Right hindlimb (tissue), 1 donor: ENCODE measurements at regions not wholly inside any gene's neighbourhood (a gene's known extent, or its start where the extent isn't known, plus 50 kb on each side); places are given as distances from the start of the nearest gene placed in this dataset.
"Not testable (repeated sequence)": the region's sequence is repeated elsewhere in the genome, so short reads cannot be mapped to it uniquely, and the experiment has no call there.

ENCODE experiments used
- DNase-seq: peaks from one replicate; pipeline ENCODE4 v3.0.0-alpha.2; 2018

DNA sequence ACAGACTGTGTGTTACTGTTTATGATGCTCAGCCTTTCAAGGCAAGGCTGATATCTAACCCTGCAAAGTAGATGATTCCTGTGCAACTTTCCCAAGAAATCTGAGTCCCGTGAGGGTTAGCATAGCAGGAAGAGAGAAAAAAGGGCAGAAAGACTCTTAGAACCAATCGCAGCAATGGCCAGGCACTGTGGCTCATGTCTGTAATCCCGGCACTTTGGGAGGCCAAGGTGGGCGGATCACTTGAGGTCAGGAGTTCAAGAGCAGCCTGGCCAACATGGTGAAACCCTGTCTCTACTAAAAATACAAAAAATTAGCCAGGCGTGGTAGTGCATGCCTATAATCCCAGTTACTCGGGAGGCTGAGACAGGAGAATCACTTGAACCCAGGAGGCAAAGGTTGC lies 124.3 kb upstream of the CDH5 start:
- DNase-seq: not testable (repeated sequence)

DNA sequence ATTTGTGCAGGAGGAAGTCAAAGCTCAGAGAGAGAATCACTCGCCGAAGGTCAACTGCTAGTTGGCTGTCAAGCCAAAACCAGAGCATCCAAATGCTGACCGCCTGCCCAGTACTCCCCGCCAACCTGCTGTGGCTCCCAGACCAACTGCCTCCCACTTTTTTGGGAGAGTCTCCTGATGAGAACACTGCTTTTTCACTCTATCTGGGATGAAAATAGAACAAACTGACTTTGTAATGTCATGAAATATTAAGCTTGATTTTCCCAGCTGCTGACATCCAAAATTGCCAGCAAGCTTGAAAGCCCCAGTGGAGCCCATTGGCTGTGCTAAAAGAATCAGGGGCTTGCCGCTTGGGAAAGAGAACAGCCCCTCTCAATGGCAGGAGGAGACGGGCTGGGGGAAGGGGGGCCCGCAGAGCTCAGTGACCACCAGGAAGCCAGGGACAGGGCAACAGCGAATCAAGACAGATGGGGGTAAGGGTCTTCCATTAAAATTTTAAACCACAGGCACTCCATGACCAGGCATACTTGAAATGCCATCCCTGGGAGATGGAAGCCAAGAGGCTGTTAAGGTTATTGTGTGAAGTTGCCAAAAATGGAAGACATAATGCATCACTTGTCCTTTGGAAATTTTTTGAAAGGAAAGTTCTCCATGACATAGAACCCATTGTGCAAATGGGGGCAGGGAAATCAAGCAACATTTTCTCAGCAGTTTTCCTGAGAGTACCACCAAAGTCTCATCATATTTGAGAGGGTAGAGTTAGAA lies 125.7 kb upstream of the CDH5 start:
- no peak for DNase-seq

DNA sequence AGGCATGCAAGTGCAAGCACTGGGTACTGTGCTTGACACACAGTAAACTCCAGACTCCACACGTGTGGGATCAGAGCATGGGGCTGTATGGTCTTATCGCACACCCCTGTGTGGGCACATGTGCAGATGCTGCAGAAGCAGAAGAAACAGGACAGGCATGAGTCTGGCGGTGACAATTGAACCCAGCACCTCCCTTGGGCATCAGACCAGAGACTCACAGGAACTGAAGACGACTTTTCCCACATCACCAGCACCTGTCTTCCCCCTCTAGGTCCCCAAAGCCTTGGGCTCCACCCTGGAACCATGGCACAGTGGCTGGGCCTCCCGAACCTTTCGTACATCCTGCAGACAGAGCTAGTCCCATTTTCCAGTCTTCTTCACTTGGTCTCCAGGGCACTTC lies 126.4 kb upstream of the CDH5 start:
- DNase-seq: no peak

DNA sequence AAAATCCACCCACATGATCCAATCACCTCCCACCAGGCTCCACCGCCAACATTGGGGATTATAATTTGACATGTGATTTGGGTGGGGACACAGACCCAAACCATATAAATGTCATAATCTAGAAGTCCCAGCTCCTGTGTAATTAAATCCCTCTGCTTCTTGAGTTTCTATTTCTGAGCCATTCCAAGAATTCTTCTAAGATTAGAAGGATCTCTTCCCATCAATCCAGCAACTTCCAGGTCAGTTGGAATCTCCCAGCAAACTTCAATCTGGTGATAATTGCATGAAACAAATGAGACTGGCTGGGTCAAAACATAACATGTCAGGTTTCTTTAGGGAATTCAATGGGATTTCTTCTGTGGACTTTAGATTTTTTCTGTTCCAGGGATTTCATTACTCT lies 127.8 kb upstream of the CDH5 start:
- DNase-seq: peak; percentile 1

DNA sequence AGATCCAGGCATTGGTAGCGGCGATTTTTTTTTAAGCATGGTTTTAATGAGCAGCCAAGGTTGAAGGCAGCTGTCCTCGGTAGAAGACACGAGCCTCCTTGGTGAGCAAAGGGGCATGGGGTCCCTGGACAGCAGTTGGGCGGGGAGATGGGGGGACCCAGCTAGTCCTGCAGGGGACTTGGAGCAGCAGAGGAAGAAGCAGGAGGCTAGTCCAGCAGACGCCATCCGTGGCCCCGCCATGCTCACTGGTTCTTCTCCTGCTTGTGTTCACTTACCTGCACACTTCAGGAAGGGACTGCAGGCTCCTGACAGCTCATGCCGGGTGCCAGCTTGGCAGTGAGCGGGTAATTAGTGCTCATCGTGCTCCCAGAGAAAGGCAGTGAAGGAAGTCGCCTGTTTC lies 130.2 kb upstream of the CDH5 start:
- no peak for DNase-seq

DNA sequence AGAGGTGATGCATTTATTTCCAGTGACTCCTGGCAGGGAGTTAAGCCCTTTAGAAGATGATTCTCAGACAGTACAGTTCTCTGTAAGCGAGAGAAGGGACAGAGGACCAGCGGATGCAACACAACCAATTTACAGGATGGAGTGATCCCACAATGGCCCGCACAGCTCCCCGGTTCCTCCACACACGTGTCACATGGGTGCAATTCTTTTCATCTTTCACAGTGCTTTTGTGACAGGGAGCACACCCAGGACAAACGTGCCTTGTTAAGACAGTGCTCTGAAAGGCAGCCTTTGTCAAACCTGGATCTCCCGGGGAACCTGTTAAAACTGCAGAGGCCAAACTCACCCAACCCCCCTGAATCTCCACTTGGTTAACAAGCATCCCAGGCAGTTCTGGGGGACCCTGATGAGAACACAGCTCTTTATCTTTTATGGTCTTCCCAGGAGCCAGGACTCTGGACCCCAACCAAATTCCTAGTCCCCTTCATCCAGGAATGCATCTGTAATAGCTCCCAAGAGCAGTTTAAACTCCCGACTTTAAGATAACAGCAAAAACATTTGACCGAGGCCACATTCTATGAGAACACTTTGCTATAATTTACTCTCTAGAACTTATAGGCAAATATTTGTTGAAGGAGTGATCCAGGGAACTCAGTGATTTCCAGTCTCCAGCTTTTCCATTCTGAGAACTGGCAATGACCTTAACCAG lies 134.9 kb upstream of the CDH5 start:
- no peak for DNase-seq

DNA sequence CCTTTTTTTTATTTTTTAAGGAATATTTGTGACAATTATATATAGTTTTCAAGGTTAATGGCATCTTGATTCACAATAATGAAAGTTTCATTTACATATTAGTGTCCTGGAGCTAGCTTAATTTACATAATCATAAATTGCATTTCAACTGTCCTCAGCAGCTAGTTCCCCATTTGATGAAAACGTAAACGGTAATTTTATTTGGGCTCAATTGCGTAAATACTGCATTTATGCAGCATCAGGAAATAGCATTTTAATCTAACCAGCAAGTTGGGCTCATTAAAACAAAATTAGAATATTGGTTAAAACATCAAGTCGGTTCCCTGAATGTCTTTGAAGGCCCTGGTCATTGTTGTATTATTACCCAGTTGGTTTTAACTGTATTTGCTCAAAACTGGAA lies 136.8 kb upstream of the CDH5 start:
- DNase-seq: no peak

DNA sequence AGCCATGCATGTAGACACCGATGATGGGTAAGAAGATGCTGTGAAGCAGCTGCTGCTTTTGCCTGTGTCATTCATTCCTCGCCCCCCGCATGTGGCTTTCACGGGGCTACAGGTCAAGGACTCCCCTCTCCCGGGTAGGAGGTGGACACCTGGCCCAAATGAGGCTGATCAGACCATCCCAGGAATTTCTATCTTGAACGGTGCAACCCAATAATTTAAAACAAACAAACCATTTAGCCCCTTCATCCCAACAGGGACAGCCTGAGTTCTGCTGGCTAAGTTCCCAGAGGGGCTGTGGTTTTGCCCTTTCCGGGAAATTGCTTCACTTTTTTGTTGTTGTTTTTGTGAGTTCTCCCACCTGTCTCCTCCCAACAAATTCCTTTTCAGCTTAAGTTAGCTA lies 137.7 kb upstream of the CDH5 start:
- DNase-seq: no peak

DNA sequence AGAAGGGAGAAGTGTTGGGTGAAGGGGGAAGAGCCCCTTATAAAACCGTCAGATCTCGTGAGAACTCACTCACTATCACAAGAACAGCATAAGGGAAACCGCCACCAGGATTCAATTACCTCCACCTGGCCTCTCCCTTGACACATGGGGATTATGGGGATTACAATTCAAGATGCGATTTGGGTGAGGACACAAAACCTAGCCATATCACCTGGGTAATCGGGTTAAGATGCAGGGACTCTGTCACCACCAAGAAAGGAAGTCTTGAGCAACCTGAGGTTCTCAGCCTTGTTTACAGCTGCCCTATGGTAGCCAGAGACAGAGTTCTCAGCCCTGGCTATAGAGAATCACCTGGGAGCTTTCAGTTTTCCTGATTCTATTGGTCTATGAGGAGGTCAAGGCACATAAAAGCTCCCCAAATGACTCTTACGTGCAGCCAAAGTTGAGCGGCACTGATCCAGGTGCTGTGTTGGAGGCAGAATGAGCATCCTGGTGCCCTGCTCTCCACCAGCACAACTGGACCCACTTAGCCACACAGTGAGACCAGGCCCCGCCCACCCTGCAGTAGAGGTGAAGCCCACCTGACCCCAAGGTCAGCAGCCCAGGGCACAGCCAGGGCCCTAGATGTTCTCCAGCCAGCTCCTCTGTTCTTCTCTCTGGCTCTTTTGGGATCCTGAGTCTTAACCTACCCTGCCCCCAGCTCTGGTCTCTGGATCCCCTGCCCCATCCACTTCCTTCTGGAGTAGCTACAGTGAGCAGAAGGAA lies 138.5 kb upstream of the CDH5 start:
- DNase-seq: no peak

DNA sequence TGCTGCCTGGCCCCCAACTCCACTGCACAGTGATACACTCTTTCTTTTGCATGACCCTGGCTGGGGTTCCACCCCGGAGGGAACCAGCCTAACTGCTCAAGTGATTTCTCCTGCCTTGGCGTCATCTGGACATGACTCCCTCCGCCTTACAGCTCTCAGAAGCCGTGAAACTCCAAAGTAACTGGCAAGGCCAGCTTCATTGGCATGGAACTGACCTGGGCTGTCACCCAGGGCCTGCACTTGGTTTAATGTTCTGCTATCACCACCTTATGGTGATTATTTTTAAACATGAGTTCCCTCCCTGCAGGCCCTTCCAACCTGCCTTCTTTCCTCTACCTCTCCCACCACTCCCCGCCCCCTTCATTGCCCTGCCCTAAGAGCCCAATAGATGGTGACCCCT lies 139.7 kb upstream of the CDH5 start:
- no peak for DNase-seq

DNA sequence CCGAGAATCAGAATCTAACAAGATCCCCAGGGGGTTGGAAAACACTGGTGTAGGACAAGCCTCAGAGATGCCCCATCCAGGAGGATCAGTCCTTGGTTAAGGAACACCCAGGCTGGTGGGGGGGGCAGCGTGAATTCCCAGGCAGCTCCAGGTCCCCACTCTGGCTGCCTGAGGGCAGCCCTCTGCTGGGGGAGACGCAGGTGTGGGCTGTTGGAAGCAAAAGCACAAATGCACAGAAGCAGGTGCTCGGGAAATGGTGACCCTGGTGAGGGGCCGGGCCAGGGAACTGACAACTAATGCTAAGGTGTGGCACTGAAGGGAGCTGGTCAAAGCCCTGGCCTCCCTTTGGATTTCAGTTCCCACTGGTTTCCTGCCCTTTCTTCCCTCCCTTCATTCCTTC lies 140.8 kb upstream of the CDH5 start:
- DNase-seq: no peak

DNA sequence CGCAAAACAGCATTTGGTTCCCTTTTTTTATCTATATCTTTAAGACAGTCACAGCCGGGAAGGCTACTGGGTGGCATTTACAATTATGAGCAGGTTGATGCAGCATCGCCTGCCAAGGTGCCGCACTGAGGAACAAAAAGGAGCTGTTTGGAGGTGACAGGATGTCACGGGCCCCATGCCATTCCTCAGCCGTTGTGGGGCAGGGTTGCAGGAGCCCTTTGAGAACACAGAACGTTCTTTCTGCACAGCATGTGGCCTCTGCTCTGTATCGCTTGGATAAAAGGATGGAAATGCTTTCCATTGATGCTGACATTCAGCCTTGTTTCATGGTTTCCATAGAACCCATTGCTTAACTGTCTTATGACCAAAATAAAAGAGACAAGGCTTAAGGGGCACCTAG lies 141.9 kb upstream of the CDH5 start:
- DNase-seq: no peak

DNA sequence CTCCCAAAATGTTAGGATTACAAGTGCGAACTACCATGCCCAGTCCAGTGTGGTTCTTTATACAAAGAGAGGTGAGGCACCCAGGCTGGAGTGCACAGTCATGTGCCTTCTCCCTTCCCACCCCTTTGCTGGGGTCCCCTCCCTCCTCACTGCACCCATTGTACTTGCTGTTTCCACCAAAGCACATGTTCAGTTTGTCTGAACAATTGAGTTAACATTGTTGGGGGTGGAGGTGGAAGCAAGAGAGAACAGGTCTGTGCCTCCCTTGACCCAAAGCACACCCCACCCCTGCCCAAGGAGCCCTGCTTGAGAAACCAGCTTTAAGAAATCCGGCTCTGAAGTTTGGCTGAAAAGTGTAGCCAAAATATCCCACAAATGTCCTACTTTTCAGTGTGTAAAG lies 142.3 kb upstream of the CDH5 start:
- no peak for DNase-seq

DNA sequence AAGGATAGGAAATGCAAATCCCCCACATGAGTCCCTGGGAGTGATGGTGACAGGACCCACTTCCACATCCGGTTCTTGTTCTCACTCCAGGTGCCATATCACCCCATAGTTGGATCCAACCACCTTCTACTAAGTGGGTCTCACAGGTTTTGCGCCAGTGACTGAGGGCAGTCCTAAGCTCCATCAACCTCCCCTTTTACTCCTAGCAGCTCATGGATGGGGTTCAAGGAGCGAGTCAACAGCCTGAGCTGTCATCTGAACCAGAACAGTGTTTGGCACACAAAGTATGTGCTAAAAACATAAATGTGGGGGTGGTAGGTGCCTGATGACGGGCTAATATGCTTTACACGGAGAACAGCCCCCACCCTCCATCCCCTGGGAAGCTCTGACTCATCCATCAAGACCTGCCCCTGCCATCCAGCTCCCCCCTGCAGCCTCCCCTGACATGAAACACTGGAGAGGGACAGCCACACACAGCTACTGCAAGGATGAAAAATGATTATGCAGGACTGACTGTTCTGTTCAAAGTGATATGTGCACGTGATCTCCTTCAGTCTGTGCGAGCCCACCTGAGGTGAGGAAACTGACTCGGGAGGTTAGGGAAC lies 143.2 kb upstream of the CDH5 start:
- DNase-seq: no peak

DNA sequence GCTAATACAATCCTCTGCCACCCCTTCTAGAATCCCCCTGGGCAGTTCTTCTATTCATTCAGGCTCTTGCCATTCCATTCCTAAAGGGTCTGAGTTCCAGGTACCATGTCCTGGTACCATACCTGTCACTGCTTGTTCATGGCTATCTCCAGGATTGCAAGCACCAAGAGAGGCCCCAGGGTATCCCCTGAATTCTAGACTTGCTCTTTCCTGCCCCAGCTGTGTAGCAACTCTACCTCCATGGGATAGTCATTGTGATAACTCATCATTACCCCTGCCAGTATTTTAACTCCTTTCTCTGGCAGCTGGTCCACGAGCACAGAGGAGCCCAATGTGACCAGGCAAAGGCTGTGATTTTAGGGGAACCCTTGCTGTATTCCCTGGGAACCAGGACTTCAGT lies 143.7 kb upstream of the CDH5 start:
- no peak for DNase-seq

DNA sequence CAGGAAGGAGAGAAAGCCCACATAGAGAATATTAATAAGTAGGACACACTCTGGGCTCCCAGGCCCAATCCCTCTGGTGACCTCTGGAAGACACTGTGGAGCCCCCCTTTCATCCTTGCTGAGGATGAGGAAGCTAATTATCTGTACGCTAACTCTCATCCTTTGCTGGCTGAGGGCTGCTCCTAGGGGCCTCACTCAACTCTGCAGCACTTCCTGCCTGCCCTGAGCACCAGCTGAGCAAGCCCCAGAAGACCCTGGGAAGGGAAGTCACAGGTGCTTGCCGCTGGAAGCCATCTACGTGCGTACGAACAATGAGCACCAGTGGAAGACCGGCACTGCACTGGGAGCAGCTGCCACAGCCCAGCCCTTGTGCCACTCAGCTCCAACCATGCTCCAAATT lies 145.8 kb upstream of the CDH5 start:
- DNase-seq: peak; percentile 80

DNA sequence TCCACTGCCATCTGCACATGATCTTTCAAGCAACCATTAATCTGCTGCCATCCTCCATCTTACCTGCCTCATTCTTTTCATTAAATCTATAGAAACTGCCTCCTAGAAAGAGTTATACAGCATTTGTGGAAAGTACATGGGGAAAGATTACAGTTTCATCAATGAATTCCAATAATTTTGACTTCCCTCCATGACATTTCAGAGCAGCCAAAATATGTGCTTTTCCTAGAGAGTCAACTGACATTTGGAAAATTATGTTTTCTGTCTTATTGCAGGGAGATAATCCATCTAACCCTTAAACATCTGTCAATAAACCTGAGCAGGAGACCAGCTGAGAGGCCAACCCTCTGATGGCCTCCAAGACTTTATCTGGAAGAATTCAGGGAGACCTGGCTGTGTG lies 147.0 kb upstream of the CDH5 start:
- DNase-seq: no peak

DNA sequence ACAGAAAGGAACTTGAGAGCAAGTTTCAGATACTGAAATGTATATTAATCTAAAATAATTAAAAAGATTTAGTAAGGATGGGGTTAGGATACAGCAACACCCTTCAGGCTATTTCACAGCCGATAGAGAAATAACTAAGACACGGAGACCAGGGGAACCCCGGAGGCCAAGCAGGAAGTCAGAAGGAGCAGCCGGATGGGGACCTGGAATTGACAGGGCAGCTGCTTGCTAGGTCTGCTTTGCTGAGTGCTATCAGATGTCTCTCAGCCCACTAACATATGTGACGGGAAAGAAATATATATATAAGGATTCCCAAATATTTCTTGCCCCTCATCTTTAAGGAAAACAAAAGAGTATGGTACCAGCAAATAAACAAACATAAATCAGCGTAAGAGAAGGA lies 154.1 kb upstream of the CDH5 start:
- DNase-seq: no peak

DNA sequence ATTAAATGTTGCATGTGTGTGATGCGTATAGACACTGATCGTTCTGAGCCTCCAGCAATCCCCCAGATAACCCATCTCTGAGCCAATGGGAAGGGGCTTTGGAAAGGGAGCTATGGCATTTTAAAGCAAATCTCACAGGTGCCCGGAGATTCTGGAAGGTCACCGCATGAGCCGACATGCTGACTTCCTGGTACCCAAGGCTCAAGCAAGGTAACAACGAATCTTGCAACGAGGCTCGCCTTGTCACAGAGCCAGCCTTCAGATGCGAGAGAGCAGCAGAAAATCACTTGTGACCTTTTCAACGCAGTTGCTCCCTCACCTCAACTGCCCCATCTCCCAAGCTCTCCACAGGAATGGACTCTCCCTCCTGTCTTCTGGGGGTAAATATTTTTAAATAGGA lies 154.8 kb upstream of the CDH5 start:
- DNase-seq: no peak

DNA sequence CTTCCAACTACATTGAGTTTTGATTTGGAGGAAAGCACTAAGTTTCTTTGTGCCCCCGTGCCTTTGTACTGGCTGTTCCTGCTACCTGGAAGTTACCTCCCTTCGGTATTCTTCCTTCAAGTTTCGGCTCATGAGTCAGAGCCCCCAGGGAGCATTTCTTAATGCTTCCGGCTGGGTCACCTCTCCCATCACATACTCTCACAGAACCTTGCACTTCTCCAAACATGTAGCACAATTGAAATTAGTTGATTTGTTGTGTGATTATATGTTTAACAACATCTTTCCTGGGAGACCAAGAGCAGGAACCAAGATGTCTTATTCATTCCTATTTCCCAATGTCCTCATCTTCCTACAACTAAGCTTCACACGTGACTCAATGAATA lies 158.6 kb upstream of the CDH5 start:
- DNase-seq: no peak

DNA sequence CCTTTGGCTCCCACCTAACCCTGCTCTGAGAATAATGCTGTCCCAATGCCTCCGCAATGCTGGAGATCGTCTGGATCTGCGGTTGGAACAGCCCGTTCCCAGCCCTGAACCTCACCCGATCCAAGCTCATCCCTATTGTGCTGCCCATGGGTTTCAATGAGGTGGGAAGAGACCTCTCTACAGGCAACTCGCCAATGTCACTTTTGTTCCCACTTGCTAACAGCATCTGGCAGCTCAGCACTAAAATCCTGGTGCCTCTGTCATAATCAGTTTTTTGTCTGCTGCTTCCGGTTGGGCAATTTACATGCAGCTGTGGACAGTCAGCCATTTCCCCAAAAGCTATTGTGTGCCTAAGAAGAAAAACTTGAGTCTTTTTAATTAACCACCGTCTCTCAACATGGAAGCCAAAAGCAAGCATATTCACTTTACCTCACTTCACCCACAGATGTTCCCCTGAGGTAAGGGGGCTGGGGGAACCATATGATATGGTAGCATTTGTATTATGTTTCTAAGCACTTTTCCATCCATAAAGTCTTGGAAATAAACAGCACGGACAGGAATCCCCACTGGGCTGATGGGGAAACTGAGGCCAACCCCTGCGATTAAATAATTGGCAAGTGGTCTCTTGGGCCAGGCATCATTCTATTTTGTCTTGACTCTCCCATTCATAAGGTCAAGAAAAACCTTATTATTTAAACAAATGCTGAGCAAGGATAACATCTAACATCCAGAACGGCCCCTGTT lies 159.2 kb upstream of the CDH5 start:
- DNase-seq: no peak

DNA sequence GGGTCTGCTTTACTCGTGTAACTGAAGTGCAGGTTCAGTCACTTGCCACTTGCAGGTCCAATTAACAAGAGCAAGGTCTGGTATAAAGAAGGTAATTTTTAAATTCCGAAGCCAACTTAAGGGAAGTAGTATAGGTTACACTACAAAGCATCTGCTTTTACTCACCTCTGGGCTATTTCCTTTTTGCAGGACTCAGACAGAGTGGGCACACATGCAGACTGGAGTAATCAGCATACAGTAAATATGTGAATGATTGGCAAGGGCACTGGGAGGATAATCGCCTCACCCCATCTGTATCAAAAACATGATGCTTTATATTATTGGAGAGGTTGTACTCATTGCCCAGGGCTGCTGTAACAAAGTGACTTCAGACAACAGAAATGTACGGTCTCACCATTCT lies 160.1 kb upstream of the CDH5 start:
- DNase-seq: no peak
